Calu3 (cell line): ENCODE measurements at regions not wholly inside any gene's neighbourhood (a gene's known extent, or its start where the extent isn't known, plus 50 kb on each side); places are given as distances from the start of the nearest gene placed in this dataset.
"Not testable (repeated sequence)": the region's sequence is repeated elsewhere in the genome, so short reads cannot be mapped to it uniquely, and the experiment has no call there.

Source experiments
- BruUV-seq: library from RNA; stranded (reverse); fragments of 400-500 nt; replicated peaks from 2 replicates; lab custom pipeline; 2021; lab: Mats Ljungman, UMichigan
- CTCF ChIA-PET: fragments of 300-600 bp; sonication (Branson Sonifier 250); formaldehyde crosslinking; loops from one replicate; lab custom pipeline; 2022; ENCODE audit warnings: antibody characterized with exemption; lab: Charles Lee
- DNase-seq: peaks from one replicate; pipeline ENCODE4 v3.0.0; 2022
- H3K27ac Mint-ChIP-seq: one replicate; pipeline ENCODE4 v1.8.0; 2022; ENCODE audit warnings: mixed read lengths; ENCODE audit not compliant: unreplicated experiment
- H3K27me3 Mint-ChIP-seq: one replicate; pipeline ENCODE4 v1.8.0; 2022; ENCODE audit warnings: mixed read lengths; ENCODE audit not compliant: unreplicated experiment
- H3K36me3 Mint-ChIP-seq: one replicate; pipeline ENCODE4 v1.8.0; 2022; ENCODE audit warnings: mild to moderate bottlenecking, moderate library complexity, mixed read lengths; ENCODE audit not compliant: insufficient read depth, unreplicated experiment
- H3K4me1 Mint-ChIP-seq: one replicate; pipeline ENCODE4 v1.8.0; 2022; ENCODE audit warnings: mild to moderate bottlenecking, low read depth, mixed read lengths; ENCODE audit not compliant: unreplicated experiment
- H3K4me3 Mint-ChIP-seq: one replicate; pipeline ENCODE4 v1.8.0; 2022; ENCODE audit warnings: mild to moderate bottlenecking, low read depth, moderate library complexity, mixed read lengths; ENCODE audit not compliant: unreplicated experiment
- H3K9me3 Mint-ChIP-seq: one replicate; pipeline ENCODE4 v1.8.0; 2022; ENCODE audit warnings: low read depth, mixed read lengths; ENCODE audit not compliant: unreplicated experiment
- CTCF ChIP-seq: fragments of 200-600 bp; IDR thresholded peaks from one replicate; pipeline ENCODE4 v1.8.0; 2022; ENCODE audit warnings: antibody characterized with exemption; ENCODE audit not compliant: unreplicated experiment
- intact Hi-C: fragments of 100-400 bp; cut with micrococcal nuclease; formaldehyde crosslinking; loops from one replicate; pipeline ENCODE4 v1.10.0; 2022; ENCODE audit not compliant: unreplicated experiment

- no peak for TF ChIP-seq CTCF
- CTCF ChIA-PET = no interaction called here
- peaks cover 17% of the 10 kb centered on the region for H3K27me3 Mint-ChIP-seq
- H3K27ac Mint-ChIP-seq = no peak overlapping the region
- no peaks in the 10 kb centered on the region for H3K9me3 Mint-ChIP-seq
- DNase-seq = no peak
- H3K36me3 Mint-ChIP-seq = no peaks in the 10 kb centered on the region
- intact Hi-C loops = loop anchor here (10.0 kb wide), 1 partner anchor 82 kb away; no protein-coding TSS in a partner anchor
- peak overlapping the region; percentile 19 for H3K4me3 Mint-ChIP-seq
- no peaks in the 10 kb centered on the region for H3K4me1 Mint-ChIP-seq
- no TSS peak for BruUV-seq
Measured at GRCh38 chr17:20852990-20853370, 189.8 kb downstream of the USP22 start.

GRCh38 chr17:20855910-20856470, 186.8 kb downstream of the USP22 start:
- H3K36me3 Mint-ChIP-seq, BruUV-seq, H3K4me3 Mint-ChIP-seq, DNase-seq, CTCF ChIA-PET, H3K4me1 Mint-ChIP-seq, H3K27ac Mint-ChIP-seq, H3K9me3 Mint-ChIP-seq: not testable (repeated sequence)
- peaks cover 17% of the 10 kb centered on the region for H3K27me3 Mint-ChIP-seq
- intact Hi-C loops = loop anchor here (10.0 kb wide), 1 partner anchor 79 kb away; no protein-coding TSS in a partner anchor

- H3K4me3 Mint-ChIP-seq, H3K9me3 Mint-ChIP-seq, BruUV-seq, DNase-seq, intact Hi-C loops, H3K36me3 Mint-ChIP-seq, H3K4me1 Mint-ChIP-seq, H3K27ac Mint-ChIP-seq: not testable (repeated sequence)
- CTCF ChIA-PET = interaction anchor here (0.6 kb wide), 1 partner anchor 127 kb away, joined by 9 read pairs; no protein-coding TSS in a partner anchor
- peaks cover 28% of the 10 kb centered on the region for H3K27me3 Mint-ChIP-seq
Measured at GRCh38 chr17:20866444-20867209, 176.2 kb downstream of the USP22 start.

GRCh38 chr17:20867436-20867937, 175.3 kb downstream of the USP22 start:
- intact Hi-C loops, H3K36me3 Mint-ChIP-seq, BruUV-seq, H3K4me3 Mint-ChIP-seq, H3K4me1 Mint-ChIP-seq, CTCF ChIA-PET, H3K27ac Mint-ChIP-seq, H3K9me3 Mint-ChIP-seq, DNase-seq: not testable (repeated sequence)
- peaks cover 28% of the 10 kb centered on the region for H3K27me3 Mint-ChIP-seq

- intact Hi-C loops = not testable (repeated sequence)
Measured at GRCh38 chr17:20867938-20868661, 174.7 kb downstream of the USP22 start.

GRCh38 chr17:20868662-20869007, 174.2 kb downstream of the USP22 start:
- intact Hi-C loops, H3K36me3 Mint-ChIP-seq, CTCF ChIA-PET, H3K4me1 Mint-ChIP-seq, H3K27ac Mint-ChIP-seq, H3K9me3 Mint-ChIP-seq, H3K4me3 Mint-ChIP-seq, DNase-seq, BruUV-seq: not testable (repeated sequence)
- H3K27me3 Mint-ChIP-seq = peaks cover 26% of the 10 kb centered on the region

More at GRCh38 chr17:20867938-20868661, 174.7 kb downstream of the USP22 start:
- H3K27ac Mint-ChIP-seq, H3K36me3 Mint-ChIP-seq, CTCF ChIA-PET, DNase-seq, H3K4me1 Mint-ChIP-seq, BruUV-seq, H3K9me3 Mint-ChIP-seq, H3K4me3 Mint-ChIP-seq: not testable (repeated sequence)
- peaks cover 28% of the 10 kb centered on the region for H3K27me3 Mint-ChIP-seq

- DNase-seq, H3K4me1 Mint-ChIP-seq, H3K27ac Mint-ChIP-seq, intact Hi-C loops, CTCF ChIA-PET, BruUV-seq, H3K9me3 Mint-ChIP-seq, H3K36me3 Mint-ChIP-seq, H3K4me3 Mint-ChIP-seq: not testable (repeated sequence)
- H3K27me3 Mint-ChIP-seq = peaks cover 11% of the 10 kb centered on the region
Measured at GRCh38 chr17:20873173-20873572, 169.6 kb downstream of the USP22 start.

GRCh38 chr17:20873688-20874328, 169.0 kb downstream of the USP22 start:
- H3K4me1 Mint-ChIP-seq, BruUV-seq, DNase-seq, intact Hi-C loops, H3K27ac Mint-ChIP-seq, H3K9me3 Mint-ChIP-seq, CTCF ChIA-PET, H3K36me3 Mint-ChIP-seq, H3K4me3 Mint-ChIP-seq: not testable (repeated sequence)
- peaks cover 11% of the 10 kb centered on the region for H3K27me3 Mint-ChIP-seq
